Adrenal gland (tissue), 9 donors: ENCODE measurements at regions not wholly inside any gene's neighbourhood (a gene's known extent, or its start where the extent isn't known, plus 50 kb on each side); places are given as distances from the start of the nearest gene placed in this dataset.
"Not testable (repeated sequence)": the region's sequence is repeated elsewhere in the genome, so short reads cannot be mapped to it uniquely, and the experiment has no call there.

Experiments used
- DNase-seq, 7 donors: peaks; one replicate each; pipeline ENCODE4 v3.0.0-alpha.2; 2019 to 2020
- H3K27ac ChIP-seq, 5 donors: fragments of 200-600 bp; sonication (generic) in 4 of 5; 1 replicate in 3 of 5; 2 replicates in 2 of 5; pipeline versions ENCODE4 v1.5.1 to v1.8.0; 2016 to 2020; ENCODE audit warnings: mild to moderate bottlenecking in 1 of 5
- H3K27me3 ChIP-seq: fragments of 200-600 bp; 2 replicates; pipeline ENCODE4 v1.8.0; 2021
- H3K36me3 ChIP-seq, 2 donors: fragments of 200-600 bp; replicated peaks in 1 of 2; 1 replicate in 1 of 2; 2 replicates in 1 of 2; pipeline versions ENCODE4 v1.5.1 to v1.8.0; 2018 to 2022
- H3K4me1 ChIP-seq, 2 donors: fragments of 200-600 bp; replicated peaks in 1 of 2; 1 replicate in 1 of 2; 2 replicates in 1 of 2; pipeline versions ENCODE4 v1.5.1 to v1.8.0; 2018 to 2021
- H3K4me3 ChIP-seq, 4 donors: fragments of 200-600 bp; sonication (generic) in 3 of 4; one replicate each; pipeline ENCODE4 v1.5.1; 2016 to 2018
- H3K9me3 ChIP-seq, 3 donors: fragments of 200-600 bp; sonication (generic) in 1 of 3; replicated peaks in 1 of 3; 1 replicate in 2 of 3; 2 replicates in 1 of 3; pipeline versions ENCODE4 v1.5.1 to v1.8.0; 2016 to 2021
- POLR2A ChIP-seq, 2 donors: fragments of 450-650 bp; IDR thresholded peaks; one replicate each; pipeline ENCODE4 v1.6.1; 2017; ENCODE audit warnings: antibody characterized with exemption in 2 of 2, mild to moderate bottlenecking in 2 of 2, moderate library complexity in 1 of 2
- WGBS, 4 donors: extraction: QIAGEN DNeasy Blood & Tissue Kit in 2 of 4; methylation state at CpG; one replicate each; pipeline versions ENCODE4 v1.1.5 to v1.1.7; 2013 to 2017; 5-methylcytosine and 5-hydroxymethylcytosine counted together
- intact Hi-C, 2 donors: fragments of 100-400 bp; cut with DNase I; formaldehyde crosslinking; loops; one replicate each; pipeline versions ENCODE4 v1.14.1 to v1.15.0; 2022 to 2023
- TF ChIP-seq, protein P1 (sequence below), 6 experiments: fragments of 450-650 bp in 4 of 6; fragments of 200-600 bp in 2 of 6; sonication (generic) in 1 of 6; IDR thresholded peaks; 1 replicate in 5 of 6; 2 replicates in 1 of 6; pipeline versions ENCODE4 v1.5.1 to v1.8.0; 2016 to 2021; ENCODE audit warnings: antibody characterized with exemption in 6 of 6, mild to moderate bottlenecking in 2 of 6, moderate library complexity in 1 of 6
- donor health status: healthy with polysubstance abuse.
- donor health status: Bipolar disorder and iron deficiency.
- donor health status: DM: yes; HTN: yes; CAD: no.
- donor health status: DM: no; HTN: no; CAD: no.
- donor health status: DM: no; HTN: no; CAD: no.

DNA sequence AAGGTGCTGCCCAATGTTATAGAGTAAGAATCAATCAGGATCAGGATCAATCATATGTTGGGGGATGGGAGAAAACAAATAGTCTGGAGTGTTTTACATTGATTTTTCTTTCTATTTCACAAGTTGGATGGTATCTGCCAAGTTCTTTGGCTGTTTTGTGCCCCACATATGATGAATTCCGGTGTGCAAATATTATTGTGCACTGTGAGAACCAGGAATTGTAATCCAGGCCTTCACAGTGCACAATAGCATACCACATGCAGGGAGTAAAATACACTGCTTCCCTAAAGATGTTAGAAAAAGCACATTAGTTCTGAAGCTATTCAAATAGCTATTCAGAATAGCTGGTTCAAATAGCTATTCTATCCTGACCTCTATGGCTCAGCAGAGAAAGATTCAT lies 133.7 kb downstream of the LCA5 start:
- no peaks in the 10 kb centered on the region for H3K4me1 ChIP-seq
- H3K9me3 ChIP-seq, result no peaks in the 10 kb centered on the region
- no peak overlapping the region for H3K4me3 ChIP-seq
- DNase-seq, result no peak
- 64 to 84% (median 82%) methylated on average over 1 of the region's 1 CpG for WGBS, 4 donors
- no peak overlapping the region for H3K27ac ChIP-seq
- intact Hi-C loops, result no loop called here
- TF ChIP-seq, protein P1, sequence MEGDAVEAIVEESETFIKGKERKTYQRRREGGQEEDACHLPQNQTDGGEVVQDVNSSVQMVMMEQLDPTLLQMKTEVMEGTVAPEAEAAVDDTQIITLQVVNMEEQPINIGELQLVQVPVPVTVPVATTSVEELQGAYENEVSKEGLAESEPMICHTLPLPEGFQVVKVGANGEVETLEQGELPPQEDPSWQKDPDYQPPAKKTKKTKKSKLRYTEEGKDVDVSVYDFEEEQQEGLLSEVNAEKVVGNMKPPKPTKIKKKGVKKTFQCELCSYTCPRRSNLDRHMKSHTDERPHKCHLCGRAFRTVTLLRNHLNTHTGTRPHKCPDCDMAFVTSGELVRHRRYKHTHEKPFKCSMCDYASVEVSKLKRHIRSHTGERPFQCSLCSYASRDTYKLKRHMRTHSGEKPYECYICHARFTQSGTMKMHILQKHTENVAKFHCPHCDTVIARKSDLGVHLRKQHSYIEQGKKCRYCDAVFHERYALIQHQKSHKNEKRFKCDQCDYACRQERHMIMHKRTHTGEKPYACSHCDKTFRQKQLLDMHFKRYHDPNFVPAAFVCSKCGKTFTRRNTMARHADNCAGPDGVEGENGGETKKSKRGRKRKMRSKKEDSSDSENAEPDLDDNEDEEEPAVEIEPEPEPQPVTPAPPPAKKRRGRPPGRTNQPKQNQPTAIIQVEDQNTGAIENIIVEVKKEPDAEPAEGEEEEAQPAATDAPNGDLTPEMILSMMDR (IDR thresholded peaks at IDR 0.05), result no peak
- TF ChIP-seq POLR2A (IDR thresholded peaks at IDR 0.05), result no peak
- H3K36me3 ChIP-seq, result no peaks in the 10 kb centered on the region
- no peaks in the 10 kb centered on the region for H3K27me3 ChIP-seq

DNA sequence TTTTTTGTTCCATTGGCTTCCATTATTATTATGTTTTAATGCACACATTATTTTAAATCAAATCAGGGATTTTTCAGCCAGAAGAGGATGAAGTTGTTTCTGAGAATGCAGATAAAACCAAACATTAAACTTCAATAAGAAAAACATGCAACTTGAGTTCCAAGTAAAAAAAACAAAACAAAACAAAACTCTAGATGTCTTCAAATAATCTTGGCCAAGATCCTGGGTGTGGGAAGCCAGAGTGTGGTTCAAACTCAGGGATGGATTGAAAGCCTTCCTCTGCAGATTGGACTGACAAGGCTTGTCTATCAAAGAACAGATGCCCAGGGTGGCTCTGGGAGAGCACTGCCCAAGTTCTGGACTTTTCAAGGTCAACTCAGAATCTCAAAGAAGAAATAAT lies 134.1 kb downstream of the LCA5 start:
- no peak for DNase-seq
- Histone ChIP-seq H3K4me3 (no peak overlapping the region), H3K36me3 (no peaks in the 10 kb centered on the region), H3K27me3 (no peaks in the 10 kb centered on the region), H3K27ac (no peak overlapping the region), H3K9me3 (no peaks in the 10 kb centered on the region), H3K4me1 (no peaks in the 10 kb centered on the region)
- TF ChIP-seq, protein P1 (IDR thresholded peaks at IDR 0.05), result no peak
- intact Hi-C loops, result no loop called here

DNA sequence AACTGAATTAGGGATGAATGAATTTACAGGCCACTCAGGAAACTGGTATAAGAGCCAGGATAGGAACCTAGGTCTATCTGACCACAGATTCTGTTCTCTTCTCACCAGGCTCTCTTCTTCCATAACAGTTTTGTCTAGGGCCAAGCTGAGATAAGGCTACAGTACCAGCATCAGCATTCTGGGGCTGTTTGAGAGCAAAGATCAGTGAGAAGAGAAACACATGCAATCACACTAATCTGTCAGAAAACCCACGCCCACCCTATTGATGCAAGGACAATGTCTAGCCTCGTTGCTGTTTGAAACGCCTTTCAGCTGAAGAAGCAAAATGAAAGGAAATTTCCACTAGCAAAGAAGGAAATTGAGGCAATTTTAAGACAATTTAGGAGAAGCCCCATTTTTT lies 137.7 kb downstream of the LCA5 start:
- Histone ChIP-seq H3K27ac (no peak overlapping the region), H3K4me3 (no peak overlapping the region), H3K27me3 (no peaks in the 10 kb centered on the region), H3K4me1 (no peaks in the 10 kb centered on the region), H3K9me3 (no peaks in the 10 kb centered on the region), H3K36me3 (no peaks in the 10 kb centered on the region)
- TF ChIP-seq, protein P1 (IDR thresholded peaks at IDR 0.05), result no peak
- TF ChIP-seq POLR2A (IDR thresholded peaks at IDR 0.05), result no peak
- intact Hi-C loops, result no loop called here
- no peak for DNase-seq
- 71 to 83% (median 75%) methylated on average over 3 of the region's 3 CpGs for WGBS, 4 donors

DNA sequence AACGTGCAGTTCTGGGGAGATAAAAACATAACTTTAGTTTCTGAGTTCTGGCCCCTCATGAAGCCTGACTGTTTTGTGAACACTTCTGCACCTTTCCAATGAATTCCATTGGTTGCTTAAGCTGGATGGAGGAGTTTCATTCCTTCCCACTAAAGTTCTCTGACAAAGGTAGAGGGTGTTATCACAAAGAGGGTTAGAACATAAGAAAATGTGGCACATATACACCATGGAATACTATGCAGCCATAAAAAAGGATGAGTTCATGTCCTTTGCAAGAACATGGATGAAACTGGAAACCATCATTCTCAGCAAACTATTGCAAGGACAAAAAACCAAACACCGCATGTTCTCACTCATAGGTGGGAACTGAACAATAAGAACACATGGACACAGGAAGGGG lies 138.6 kb downstream of the LCA5 start:
- intact Hi-C loops, H3K36me3 ChIP-seq, H3K27ac ChIP-seq, H3K27me3 ChIP-seq, H3K4me3 ChIP-seq, H3K4me1 ChIP-seq, H3K9me3 ChIP-seq, DNase-seq: not testable (repeated sequence)
- 50 to 90% (median 74%) methylated on average over 2 of the region's 2 CpGs for WGBS, 4 donors

DNA sequence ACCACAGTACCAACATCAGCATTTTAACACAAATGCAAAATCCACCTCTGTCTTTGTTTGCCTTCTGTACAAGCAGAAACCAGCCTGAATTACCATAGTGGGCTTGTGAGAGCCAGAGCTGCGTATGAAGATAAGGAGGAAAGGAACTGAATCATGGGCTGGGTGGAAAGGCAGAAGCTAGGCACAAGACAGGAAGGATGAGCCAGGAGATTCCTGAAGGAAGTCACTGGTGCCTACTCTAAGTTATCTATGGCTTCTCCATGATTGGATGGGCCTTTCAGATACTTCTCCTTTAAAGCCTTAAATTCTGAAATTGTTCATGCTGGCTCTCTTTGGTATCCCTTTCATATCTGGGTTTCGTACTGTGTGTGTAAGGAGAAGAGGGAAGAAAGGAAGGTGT lies 140.6 kb downstream of the LCA5 start:
- H3K27ac ChIP-seq, result no peak overlapping the region
- no peaks in the 10 kb centered on the region for H3K9me3 ChIP-seq
- no peaks in the 10 kb centered on the region for H3K4me1 ChIP-seq
- intact Hi-C loops, result no loop called here
- no peak for DNase-seq
- no peak overlapping the region for H3K4me3 ChIP-seq
- 85 to 93% (median 88%) methylated on average over 2 of the region's 2 CpGs for WGBS, 4 donors
- H3K27me3 ChIP-seq, result no peaks in the 10 kb centered on the region
- TF ChIP-seq, protein P1 (IDR thresholded peaks at IDR 0.05), result no peak
- no peak for TF ChIP-seq POLR2A (IDR thresholded peaks at IDR 0.05)
- H3K36me3 ChIP-seq, result no peaks in the 10 kb centered on the region
